K562 (cell line): ENCODE measurements at regions not wholly inside any gene's neighbourhood (a gene's known extent, or its start where the extent isn't known, plus 50 kb on each side); places are given as distances from the start of the nearest gene placed in this dataset.

Experiments used
- ARID4B ChIP-seq: sonication (generic); formaldehyde crosslinking; IDR thresholded peaks from 2 replicates; pipeline ENCODE4 v1.8.0; 2022; ENCODE audit warnings: mild to moderate bottlenecking, missing genetic modification reagents
- STAG1 ChIP-seq: sonication (generic); formaldehyde crosslinking; IDR thresholded peaks from 2 replicates; pipeline ENCODE4 v1.5.0; 2020; ENCODE audit warnings: missing genetic modification reagents, borderline replicate concordance
- ZBTB5 ChIP-seq: fragments of 450-650 bp; IDR thresholded peaks from 2 replicates; pipeline ENCODE4 v1.6.1; 2017; ENCODE audit warnings: antibody characterized with exemption
- ZNF175 ChIP-seq: fragments of 200-800 bp; sonication (Bioruptor generic); IDR thresholded peaks from 2 replicates; pipeline ENCODE4 v1.6.1; 2016; ENCODE audit warnings: low read depth, mild to moderate bottlenecking, missing genetic modification characterization, missing compliant biosample characterization

DNA sequence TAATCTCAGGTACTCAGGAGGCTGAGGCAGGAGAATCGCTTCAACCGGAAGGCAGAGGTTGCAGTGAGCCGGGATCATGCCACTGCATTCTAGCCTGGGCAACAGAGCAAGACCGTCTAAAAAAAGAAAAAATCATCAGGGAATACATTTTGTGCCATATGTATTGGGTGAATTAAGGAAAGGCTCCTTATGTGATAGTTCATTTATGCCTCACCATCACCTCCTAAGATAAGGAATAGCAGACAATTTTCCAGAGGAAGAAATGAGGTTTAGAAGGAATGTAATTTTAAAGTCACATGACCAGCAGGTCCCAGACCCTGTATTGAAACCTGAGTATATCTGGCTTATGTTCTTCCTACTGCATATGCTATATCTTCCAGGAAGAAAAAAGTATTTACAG lies 93.9 kb upstream of the FOXC1 start (continued):
- TF ChIP-seq ARID4B (CRISPR knock-in tag) = no peak
- TF ChIP-seq STAG1 = no peak
- TF ChIP-seq ZBTB5 = no peak
- peak; percentile 83 for TF ChIP-seq ZNF175
